Coronary artery (tissue), 2 donors: ENCODE measurements at regions not wholly inside any gene's neighbourhood (a gene's known extent, or its start where the extent isn't known, plus 50 kb on each side); places are given as distances from the start of the nearest gene placed in this dataset.

Source experiments
- DNase-seq: peaks from one replicate; pipeline ENCODE4 v3.0.0-alpha.2; 2017; ENCODE audit warnings: low spot score
- H3K27ac ChIP-seq, 2 donors: fragments of 200-600 bp; sonication (generic); one replicate each; pipeline ENCODE4 v1.5.1; 2016 to 2019
- H3K4me3 ChIP-seq: fragments of 200-600 bp; sonication (generic); 2 replicates; pipeline ENCODE4 v1.5.1; 2016; ENCODE audit warnings: mild to moderate bottlenecking, moderate library complexity
- TF ChIP-seq, protein P1 (sequence below): fragments of 200-600 bp; sonication (generic); IDR thresholded peaks from one replicate; pipeline ENCODE4 v1.5.1; 2019; ENCODE audit warnings: antibody characterized with exemption

DNA sequence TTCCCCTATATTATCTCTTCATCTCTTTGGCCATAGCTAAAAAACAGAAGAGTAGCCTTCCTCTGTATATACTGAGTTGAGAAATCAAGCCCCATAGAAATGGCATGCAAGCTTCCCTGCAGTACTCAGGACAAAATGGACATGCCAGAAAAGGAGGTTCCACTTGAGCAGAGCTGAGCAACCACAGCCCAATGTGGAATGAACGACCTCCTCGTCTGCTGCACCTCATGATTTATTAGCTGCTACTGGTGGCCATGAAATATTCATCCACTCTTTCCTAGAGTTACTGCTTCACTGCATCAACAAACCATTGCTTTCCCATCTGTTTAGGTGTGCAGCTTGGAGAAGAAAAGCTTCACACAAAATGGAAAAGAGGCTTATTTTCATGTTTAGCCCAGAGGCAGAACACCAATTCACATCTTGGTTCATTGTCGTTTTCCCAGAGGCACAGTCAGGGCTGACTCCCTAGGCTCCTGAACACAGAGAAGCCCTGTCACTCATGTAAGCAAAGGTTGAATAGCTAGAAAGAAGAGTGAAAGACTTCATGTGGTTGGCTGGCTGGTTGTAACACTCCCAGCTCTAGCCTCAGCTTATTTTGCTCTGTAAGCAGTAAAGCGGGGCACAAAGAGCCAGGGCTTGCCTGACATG lies 148.0 kb downstream of the TSEN15 start:
- no peak overlapping the region for H3K4me3 ChIP-seq
- TF ChIP-seq, protein P1, sequence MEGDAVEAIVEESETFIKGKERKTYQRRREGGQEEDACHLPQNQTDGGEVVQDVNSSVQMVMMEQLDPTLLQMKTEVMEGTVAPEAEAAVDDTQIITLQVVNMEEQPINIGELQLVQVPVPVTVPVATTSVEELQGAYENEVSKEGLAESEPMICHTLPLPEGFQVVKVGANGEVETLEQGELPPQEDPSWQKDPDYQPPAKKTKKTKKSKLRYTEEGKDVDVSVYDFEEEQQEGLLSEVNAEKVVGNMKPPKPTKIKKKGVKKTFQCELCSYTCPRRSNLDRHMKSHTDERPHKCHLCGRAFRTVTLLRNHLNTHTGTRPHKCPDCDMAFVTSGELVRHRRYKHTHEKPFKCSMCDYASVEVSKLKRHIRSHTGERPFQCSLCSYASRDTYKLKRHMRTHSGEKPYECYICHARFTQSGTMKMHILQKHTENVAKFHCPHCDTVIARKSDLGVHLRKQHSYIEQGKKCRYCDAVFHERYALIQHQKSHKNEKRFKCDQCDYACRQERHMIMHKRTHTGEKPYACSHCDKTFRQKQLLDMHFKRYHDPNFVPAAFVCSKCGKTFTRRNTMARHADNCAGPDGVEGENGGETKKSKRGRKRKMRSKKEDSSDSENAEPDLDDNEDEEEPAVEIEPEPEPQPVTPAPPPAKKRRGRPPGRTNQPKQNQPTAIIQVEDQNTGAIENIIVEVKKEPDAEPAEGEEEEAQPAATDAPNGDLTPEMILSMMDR, result no peak
- H3K27ac ChIP-seq, result no peak overlapping the region
- DNase-seq, result no peak

DNA sequence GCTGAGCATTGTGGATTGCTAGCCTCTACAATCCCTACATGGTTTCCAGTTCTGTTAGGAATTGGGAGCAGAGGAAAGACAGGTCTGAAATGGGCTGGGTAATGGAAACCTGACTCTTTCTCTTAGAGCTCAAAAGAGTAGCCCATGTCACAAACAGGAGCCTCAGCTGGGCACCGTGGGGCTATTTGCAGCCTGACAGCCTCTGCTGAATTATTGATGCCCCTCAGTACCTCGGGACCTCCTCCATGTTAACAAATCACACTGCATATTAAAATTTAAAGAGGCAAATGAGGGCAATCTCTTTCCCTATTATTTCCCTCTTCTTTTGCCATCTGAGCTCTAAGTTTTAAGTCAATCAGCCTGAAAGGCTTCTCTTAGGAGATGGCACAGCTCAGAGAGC lies 157.1 kb downstream of the TSEN15 start:
- Histone ChIP-seq H3K4me3 (no peak overlapping the region), H3K27ac (no peak overlapping the region)
- DNase-seq, result no peak
- TF ChIP-seq, protein P1, result no peak

DNA sequence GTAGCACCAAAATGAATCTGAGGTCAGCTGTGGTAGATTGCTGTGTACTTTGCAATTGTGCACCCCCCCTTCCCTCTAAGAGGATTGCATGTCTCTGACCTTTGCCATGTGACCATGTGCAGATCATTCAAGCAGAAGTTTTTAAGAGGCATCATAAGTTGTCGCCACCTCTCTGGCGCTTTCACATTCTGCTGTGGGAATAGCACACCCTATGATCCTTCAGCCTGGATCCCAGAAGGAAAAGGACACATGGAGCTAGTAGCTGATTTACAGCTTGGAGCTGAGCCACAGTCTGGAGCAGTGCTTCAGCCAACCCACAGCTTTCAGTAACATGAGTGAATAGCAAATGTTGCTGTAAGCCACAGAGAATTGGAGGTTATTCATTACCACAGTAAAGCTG lies 158.5 kb downstream of the TSEN15 start:
- TF ChIP-seq, protein P1, result no peak
- DNase-seq, result no peak
- Histone ChIP-seq H3K4me3 (no peak overlapping the region), H3K27ac (no peak overlapping the region)

DNA sequence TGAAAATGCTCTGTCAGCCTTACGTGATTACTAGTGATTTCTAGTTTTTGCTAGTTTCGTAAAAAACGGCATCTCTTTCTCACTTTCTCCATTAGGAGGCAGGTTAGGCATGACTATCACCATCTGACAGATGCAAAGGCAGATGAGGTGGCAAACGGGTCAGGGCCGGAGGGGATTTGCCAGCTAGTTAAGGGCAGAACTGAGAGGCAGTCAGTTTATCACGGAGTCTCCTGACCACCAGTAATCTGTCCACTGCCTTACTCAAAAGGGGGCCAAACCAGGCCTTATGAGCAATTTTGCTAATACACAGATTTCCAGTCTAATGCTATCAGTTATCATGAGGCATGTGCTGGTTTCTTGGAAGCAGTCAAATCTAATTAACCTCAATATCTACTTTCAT lies 159.3 kb downstream of the TSEN15 start:
- Histone ChIP-seq H3K4me3 (no peak overlapping the region), H3K27ac (no peak overlapping the region)
- TF ChIP-seq, protein P1, result no peak
- DNase-seq, result no peak

DNA sequence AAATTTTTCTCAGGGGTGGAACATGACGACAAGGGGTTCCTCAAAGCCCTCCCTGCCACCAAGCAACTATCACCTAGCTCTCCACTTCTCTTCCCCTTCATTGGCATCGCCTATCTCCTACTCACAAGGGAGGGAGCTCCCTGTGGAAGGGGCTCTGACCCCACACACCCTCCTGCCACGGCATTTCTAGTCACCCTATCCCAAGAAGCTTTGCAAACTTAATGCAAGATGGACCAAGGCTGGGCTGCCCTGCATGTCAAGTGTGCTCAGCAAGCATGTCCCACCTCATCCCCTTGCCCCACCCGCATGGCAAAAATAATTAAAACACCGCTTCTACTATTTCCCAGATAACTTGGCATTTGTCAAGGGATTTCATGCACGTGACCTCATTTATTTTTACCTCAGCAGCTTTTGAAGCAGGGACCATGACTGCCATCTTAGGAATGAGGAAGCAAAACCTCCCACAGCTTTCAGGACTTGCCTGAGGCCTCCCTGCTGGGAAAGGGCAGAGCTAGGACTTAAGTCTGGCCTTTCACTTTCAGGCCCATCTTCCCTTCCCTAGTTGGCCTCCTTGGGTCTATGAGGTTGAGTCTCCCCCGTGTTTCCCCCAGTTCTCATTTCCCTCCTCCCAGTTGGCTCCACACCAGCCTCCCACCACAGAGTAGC lies 161.3 kb downstream of the TSEN15 start:
- TF ChIP-seq, protein P1, result no peak
- no peak for DNase-seq
- H3K27ac ChIP-seq, result no peak overlapping the region
- no peak overlapping the region for H3K4me3 ChIP-seq

DNA sequence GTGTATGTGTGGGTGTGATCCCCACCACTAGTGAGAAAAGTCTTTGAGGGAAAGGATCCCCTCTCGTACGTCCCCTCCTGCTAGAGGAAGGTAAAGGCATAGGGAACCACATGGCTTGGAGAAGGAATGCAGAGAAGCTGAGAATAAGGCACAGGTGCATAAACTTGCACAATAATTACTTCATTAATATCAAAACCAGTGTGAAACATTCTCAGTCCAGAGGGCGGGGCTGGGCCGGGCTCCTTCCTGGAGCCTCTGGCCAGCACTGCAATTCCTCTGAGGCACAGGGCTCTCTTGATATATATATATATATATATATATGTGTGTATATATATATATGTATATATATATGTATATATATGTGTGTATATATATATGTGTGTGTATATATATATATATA lies 162.6 kb downstream of the TSEN15 start:
- no peak overlapping the region for H3K27ac ChIP-seq
- no peak overlapping the region for H3K4me3 ChIP-seq
- no peak for DNase-seq
- TF ChIP-seq, protein P1, result no peak
